Mammary epithelial cell (primary cell): ENCODE measurements at regions not wholly inside any gene's neighbourhood (a gene's known extent, or its start where the extent isn't known, plus 50 kb on each side); places are given as distances from the start of the nearest gene placed in this dataset.

Source experiments
- EZH2 ChIP-seq: IDR thresholded peaks from 2 replicates; pipeline ENCODE4 v1.6.1; 2012; ENCODE audit warnings: low read length, inconsistent platforms, borderline replicate concordance
- TF ChIP-seq, protein P1 (sequence below), 2 donors: IDR thresholded peaks in 1 of 2; conservative IDR thresholded peaks in 1 of 2; 2 replicates each; pipeline ENCODE4 v1.5.1; 2011 to 2012; ENCODE audit warnings: inconsistent platforms in 2 of 2, low read length in 2 of 2, mild to moderate bottlenecking in 2 of 2, control low read depth in 1 of 2, low read depth in 1 of 2; ENCODE audit not compliant: insufficient read depth in 1 of 2; ENCODE audit errors: extremely low read depth in 1 of 2

DNA sequence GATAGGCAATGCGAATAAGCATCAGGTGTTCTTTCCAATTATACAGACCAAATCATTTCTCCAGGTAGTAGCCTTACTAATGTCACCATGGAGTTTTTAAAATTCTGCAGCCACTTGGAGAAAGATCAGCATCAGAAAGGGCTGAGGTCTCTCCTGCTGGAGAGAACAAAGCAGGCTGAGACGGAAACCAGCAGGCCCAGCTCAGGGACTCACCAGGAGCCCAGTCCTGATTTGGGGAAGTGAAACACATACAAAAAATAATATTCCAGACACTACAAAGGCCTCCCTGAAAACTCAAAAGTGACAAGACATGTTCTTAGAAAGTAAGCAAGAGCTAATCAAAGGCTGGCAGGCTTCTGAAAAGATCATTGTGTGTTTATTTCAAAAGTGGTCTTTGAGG is 207.1 kb upstream of the GHITM start:
- TF ChIP-seq, protein P1, sequence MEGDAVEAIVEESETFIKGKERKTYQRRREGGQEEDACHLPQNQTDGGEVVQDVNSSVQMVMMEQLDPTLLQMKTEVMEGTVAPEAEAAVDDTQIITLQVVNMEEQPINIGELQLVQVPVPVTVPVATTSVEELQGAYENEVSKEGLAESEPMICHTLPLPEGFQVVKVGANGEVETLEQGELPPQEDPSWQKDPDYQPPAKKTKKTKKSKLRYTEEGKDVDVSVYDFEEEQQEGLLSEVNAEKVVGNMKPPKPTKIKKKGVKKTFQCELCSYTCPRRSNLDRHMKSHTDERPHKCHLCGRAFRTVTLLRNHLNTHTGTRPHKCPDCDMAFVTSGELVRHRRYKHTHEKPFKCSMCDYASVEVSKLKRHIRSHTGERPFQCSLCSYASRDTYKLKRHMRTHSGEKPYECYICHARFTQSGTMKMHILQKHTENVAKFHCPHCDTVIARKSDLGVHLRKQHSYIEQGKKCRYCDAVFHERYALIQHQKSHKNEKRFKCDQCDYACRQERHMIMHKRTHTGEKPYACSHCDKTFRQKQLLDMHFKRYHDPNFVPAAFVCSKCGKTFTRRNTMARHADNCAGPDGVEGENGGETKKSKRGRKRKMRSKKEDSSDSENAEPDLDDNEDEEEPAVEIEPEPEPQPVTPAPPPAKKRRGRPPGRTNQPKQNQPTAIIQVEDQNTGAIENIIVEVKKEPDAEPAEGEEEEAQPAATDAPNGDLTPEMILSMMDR (conservative IDR thresholded peaks at IDR 0.05 in 1 of 2, IDR thresholded peaks at IDR 0.05 in 1 of 2; ENCODE audit: extremely low read depth in 1 of 2, insufficient read depth in 1 of 2, low read depth in 1 of 2, low read length in 2 of 2) = no peak
- TF ChIP-seq EZH2 = no peak
